Stimulated activated CD4-positive, alpha-beta T cell treated with anti-CD3 and anti-CD28 coated beads, TNF-alpha, amount 100 ng/mL, for 4 hours (primary cell): ENCODE measurements at regions not wholly inside any gene's neighbourhood (a gene's known extent, or its start where the extent isn't known, plus 50 kb on each side); places are given as distances from the start of the nearest gene placed in this dataset.
"Not testable (repeated sequence)": the region's sequence is repeated elsewhere in the genome, so short reads cannot be mapped to it uniquely, and the experiment has no call there.

Experiments used
- DNase-seq, 3 experiments: peaks; one replicate each; pipeline ENCODE4 v3.0.0-alpha.2; 2020; ENCODE audit warnings: low read depth in 3 of 3

GRCh38 chr1:213324859-213325258 lies 273.8 kb downstream of the RPS6KC1 start:
- DNase-seq, result no peak

DNA sequence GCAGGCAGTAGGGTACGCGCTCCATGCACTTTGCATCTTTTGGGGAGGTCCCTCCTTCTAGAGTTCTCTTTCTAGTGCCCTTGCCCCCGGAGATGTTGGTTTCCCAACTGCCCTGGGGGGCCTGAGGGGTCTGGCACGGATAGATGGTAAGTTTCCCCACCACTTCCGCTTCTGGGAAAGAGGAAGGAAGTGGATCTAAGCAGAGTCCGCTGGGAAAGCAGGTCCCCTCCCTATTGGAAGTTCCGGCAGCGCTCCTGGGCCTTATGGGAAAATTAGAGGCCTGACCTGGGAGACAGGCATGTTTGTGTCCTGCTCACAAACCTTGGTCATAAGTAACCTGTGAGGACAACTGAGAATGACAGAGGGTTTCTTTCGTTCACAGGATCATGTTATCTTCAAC lies 274.4 kb downstream of the RPS6KC1 start:
- DNase-seq, result no peak

DNA sequence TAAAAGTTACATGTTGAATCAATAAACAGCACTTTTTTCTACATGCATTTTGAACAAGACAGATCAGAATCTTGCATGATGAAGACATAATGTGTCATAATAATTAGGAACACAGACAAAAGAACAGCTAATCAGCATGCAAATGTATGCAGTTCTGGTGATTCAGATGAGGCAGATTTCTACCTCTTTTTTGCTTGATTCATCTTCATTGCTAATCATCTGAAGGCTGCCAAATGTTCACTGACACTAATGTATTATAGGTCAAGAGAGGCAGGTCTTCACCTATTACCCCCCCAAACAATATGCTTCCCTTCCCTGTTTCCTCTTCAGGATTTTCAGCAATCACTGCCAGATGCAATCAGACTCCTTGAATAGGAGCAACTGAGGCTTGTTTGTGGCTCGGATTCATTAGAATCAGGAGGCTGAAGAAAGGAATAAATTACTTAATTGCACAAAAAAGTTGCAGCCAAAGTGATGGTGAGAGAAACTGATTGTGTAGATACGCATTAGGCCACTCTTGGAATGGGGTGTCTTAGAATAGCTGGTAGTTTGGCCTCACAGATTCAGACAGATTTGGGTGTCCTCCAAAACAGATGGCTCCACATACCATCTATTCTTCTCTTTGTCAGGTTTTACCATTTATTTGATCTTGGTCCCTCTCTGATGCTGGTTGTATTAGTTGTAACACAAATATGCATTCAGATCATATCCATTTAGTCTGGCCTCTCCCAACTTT lies 275.4 kb downstream of the RPS6KC1 start:
- no peak for DNase-seq

DNA sequence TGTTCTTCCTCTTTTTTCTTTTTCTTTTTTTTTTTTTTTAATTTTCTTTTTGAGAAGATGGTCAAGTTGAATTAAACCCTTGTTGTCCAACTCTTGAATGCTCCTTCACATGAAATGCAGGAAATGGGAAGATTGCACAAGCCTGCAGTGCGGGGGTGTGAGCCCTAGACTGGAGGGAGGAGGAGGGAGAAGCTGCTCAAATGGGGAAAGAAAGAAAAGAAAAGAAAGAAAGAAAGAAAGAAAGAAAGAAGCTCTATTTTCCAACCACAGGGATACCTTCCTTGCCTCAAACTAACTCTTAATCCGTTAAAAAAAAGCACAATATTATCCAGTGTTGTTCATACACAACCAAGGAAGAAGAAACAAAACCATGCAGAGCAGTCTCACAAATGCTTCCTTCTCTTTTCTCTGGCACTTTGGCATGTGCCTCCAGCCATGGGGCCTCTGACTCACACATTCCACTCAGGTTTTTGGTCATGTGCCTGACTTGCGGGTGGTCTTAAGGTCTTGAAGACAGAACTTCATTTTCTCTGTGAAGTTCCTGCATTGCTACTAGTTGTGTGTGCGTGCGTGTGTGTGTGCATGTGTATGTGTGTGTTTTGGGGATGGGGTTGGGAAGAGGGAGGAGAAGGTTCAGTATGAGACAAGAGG lies 276.1 kb downstream of the RPS6KC1 start:
- DNase-seq, result no peak

DNA sequence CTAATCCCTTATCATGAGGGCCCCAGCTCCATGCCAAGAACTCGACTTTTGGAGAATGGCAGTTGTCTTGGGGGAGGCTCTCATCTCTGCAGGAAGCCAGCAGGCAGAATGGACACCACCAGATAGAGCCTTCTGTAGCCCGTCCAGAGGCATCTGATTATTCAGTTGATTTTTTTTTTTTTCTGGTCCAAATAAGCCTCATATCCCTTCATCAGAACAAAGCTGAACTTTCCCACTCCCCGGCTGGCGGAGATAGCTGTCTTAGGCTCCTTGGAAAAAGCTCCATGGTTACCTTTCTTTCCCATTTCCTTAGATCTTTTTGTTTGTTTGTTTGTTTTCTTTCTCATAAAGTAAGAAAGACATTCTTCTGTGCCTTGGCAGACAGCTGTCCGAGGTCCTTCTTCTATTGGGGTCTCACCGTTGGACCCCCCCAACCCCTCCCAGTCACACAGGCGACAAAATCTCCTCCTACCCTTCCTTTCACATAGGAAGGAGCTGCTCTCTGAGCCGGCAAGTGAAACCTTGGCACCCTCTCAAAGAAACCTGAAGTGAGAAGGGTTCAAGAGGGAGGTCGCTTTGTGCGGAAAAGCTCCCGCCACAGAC lies 278.5 kb downstream of the RPS6KC1 start:
- no peak for DNase-seq

- no peak for DNase-seq
Observed at GRCh38 chr1:213330281-213330680, 279.2 kb downstream of the RPS6KC1 start.

DNA sequence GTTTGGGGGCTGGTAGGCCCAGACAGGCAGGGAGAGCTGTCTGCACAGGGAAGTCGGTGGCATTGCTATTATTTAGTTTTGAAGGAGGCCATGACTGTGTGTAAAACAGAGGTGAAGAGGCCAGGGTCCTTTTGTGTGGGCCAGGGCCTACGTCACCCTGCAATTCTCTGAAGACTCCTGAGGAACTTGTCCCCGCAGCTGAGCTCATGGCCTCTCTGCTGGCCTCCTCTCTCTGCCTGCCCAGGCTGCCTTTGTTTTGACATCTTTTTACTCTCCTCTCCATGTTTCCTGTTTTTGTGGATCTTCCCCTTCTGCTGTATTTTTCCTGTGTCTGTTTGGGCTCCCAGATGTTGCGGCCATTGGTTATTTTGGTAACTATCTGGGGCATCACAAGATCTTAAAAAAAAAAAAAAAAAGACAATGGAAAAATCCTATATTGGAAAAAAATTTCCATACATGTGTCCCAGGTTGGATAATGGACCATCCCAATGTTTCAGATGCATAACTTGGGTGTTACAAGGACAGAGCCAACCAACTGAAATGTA lies 280.7 kb downstream of the RPS6KC1 start:
- DNase-seq, result no peak

DNA sequence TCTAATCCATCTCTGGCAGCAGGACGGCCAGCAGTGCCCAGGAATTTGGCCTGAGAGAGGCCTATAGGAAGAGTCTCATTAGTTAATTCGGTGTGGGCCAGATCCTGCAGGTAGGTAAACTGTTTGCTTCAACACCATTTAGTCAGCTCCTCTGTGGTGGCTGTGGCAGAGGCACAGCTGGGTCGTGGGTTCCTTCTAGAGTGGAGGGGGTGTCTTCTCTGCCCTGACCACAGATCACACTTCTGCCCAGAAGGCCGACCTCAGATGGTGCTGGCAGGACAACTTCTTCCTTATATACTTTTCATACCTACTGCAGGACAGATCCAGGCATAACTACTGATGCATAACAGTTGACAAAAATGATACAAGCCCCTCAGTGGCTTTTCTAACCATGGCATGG lies 281.4 kb downstream of the RPS6KC1 start:
- DNase-seq, result no peak

GRCh38 chr1:213333121-213333520 lies 282.1 kb downstream of the RPS6KC1 start:
- no peak for DNase-seq

DNA sequence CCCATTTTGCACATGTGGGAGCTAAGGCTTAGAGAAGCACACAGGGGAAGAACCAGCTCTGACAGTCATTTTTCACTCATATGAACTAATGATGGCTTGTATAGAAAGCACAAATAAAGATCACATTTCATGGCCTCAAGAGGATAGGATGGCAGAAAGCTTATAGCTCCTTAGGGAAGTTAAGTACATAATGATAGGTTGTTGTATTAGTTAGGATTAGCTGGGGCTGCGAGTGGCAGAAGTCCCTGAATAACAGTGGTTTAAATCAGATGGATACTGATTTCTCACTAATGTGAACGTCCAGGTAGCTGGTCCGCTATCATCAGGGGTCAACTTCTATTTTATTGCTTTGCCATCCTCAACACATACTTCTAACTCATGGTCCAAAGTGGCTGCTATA lies 284.0 kb downstream of the RPS6KC1 start:
- DNase-seq, result no peak

GRCh38 chr1:213337025-213337678 lies 286.1 kb downstream of the RPS6KC1 start:
- DNase-seq, result no peak

DNA sequence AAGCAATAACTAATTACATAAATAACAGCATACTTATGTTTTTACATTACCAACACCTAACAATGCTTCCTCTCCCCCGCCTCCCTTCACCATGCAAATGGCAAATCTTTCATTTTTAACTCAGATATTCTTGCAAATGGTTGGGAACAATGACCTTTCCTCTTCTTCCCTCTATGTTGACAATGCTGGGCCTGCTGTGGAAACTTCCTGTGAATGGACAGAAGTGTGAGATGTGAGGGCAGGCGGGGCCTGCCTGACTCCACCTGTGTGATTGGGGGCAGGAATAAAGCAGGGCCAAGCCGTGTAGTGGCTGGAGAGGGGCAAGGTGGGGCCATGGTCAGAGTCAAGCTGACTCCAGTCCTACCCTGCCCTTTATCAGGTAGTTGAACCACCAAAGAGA lies 289.6 kb downstream of the RPS6KC1 start:
- DNase-seq, result no peak

GRCh38 chr1:213345621-213346020 lies 294.6 kb downstream of the RPS6KC1 start:
- DNase-seq, result no peak

DNA sequence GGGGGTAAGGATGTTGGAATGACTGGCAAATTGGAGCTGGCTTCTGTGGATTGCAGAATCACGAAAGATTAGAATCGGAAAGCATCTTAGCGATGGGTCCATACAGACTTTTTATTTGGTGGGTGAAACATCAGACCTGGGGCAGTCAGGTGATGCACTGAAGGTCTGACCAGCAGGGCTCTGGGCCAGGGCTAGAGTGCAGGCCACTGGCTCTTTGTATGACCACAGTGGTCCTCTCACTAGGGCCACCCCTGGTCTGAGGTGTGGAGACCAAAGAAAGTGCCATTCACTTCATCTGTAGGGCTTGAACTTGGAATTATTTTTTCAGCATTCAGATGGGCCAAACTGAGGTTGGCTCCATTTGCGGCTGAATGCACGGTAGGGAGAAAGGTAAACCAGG lies 306.4 kb downstream of the RPS6KC1 start:
- no peak for DNase-seq

- DNase-seq, result not testable (repeated sequence)
Observed at GRCh38 chr1:213358368-213358767, 307.3 kb downstream of the RPS6KC1 start.

- no peak for DNase-seq
Observed at GRCh38 chr1:213362598-213362997, 311.6 kb downstream of the RPS6KC1 start.

DNA sequence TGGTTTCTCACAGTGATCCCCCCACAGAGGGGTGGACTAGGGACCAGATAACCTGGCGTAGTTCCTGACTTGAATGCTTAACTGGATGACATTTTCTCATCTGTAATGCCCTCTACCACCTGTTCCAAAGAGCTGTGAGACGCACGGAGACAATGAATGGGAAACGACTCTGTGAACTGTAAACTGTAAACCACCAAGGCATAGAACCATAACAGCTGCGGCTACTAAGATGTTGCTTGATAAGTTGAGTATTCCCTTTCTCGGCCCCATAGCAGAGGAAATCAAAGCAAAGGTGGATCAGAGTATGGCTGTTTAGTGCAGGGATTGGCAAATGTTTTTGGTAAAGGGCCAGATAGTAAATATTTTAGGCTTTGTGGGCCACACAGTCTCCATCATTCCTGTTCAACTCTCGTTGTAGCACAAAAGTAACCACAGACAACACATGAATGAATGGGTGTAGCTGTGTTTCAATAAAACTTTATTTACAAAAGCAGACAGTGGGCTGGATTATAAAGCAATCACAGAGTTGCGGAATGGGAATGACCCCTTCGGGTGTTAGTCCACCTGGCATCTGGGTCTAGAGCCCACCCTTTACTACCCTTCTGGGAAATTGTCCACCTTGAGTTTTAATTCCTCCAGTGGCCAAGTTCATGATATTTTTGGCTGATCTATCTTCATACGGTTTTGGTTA lies 315.2 kb downstream of the RPS6KC1 start:
- DNase-seq, result no peak

DNA sequence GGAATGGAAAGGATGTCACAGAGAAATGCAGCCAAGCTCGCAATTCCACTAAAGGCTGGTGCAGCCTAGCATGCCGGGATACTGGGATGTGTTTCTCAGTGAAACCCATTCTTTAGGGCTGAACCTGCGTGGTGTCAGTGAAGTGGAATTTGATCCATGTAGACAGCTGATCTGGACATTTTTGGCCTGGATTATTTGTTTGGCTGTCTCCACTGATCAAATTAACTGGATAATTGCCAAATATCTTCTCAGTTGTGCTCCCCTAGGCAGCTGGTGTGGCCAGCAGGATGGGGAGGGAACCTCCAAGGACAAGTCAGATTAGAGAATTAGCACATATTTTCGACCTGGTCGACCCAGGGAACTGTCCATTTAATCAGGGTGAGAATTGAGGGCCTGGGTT lies 318.4 kb downstream of the RPS6KC1 start:
- DNase-seq, result no peak

GRCh38 chr1:213370523-213370922 lies 319.5 kb downstream of the RPS6KC1 start:
- no peak for DNase-seq

DNA sequence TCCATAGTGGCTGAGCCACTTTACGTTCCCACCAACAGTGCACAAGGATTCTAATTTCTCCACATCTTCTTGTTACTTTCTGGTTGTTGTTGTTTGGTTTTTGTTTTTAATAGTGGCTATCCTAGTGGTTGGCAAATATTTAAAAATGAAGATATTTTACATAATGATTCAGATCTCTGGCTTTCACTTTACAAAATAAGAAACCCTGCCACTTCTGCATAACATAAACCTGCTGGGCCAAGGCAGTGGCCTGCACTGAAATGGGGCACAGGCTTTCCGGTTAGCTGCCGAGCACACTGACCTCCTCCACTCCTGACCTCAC lies 320.4 kb downstream of the RPS6KC1 start:
- no peak for DNase-seq

DNA sequence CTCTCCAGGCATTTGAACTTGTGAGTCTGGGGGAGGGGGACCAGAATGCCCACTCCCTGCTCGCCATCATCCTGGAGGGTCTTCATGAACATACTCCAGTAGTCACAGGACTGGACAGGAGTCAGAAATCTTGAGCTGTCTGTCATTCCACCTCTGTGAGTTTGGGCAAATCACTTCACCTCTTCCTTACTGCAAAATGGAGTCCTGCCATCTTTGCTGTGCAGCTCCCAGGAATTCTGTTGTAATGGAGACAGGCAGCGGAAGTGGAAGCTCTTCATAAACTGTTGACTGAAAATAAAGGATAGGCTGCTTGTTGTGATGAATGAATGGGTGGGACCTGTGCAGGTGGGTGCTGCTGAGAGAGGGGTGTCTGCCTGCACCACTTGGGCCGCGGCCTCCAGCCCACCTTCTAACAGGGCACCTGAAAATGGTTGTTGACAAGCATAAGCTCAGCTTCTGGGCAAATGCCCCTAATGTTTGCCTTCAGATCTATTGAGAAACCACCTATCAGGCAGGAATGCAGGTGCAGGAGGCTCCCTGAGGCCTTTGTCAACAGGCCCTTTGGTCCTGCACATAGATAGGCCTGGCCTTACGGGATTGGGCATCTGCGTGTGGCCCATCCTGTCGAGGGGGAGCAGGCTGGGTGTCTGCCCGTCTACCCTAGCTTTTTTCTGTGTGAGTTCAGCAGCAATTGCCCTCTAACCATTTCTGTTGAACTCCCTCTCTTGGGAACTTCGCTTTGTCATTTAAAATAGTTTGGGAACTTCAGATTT lies 321.0 kb downstream of the RPS6KC1 start:
- no peak for DNase-seq
